Ramos (cell line): ENCODE measurements at regions not wholly inside any gene's neighbourhood (a gene's known extent, or its start where the extent isn't known, plus 50 kb on each side); places are given as distances from the start of the nearest gene placed in this dataset.
"Not testable (repeated sequence)": the region's sequence is repeated elsewhere in the genome, so short reads cannot be mapped to it uniquely, and the experiment has no call there.

ENCODE experiments used
- in situ Hi-C: fragments of 300-500 bp; cut with MboI; formaldehyde crosslinking; loops from one replicate; pipeline ENCODE4 v1.14.3; 2022; ENCODE audit warnings: low sequenced_read_pairs; ENCODE audit not compliant: unreplicated experiment

DNA sequence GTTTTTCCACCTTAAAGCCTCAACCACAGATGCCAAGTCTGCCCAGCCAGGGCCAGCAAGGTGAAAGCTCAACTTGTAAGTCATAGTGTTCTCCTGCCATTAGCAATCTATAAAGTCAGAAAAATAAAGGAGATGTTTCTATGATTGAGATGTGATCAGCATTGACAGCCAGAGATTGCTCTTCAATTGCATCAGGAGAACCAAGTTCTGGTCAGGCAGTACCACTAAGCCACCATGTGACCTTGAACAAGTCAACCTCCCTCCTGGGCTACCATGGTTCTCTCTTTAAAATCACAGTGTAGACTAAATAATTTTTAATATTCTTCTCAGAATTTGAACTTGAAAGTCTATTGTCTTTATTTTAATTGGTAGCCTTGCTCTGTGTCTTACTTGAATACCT lies 220.3 kb upstream of the HES1 start:
- in situ Hi-C loops = no loop called here

DNA sequence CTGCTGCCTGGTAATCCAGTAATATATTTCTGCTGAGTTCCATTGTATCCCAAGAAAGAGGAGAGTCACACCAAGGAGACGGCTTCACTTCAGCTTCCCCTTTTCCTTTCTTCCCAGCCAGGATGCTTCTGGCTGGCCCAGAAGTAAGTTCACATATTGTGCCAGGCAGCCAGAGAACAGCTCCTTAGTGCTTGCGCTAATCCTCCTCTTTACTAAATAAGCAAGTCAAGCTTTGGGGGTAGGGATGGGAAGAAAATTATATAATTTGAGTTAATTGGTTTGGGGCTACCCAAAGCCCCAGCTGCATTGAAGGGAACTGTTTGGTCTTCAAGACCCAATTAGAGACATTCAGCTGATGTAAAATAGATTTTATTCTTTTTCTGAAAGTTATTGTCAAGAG lies 218.8 kb upstream of the HES1 start:
- in situ Hi-C loops = no loop called here

DNA sequence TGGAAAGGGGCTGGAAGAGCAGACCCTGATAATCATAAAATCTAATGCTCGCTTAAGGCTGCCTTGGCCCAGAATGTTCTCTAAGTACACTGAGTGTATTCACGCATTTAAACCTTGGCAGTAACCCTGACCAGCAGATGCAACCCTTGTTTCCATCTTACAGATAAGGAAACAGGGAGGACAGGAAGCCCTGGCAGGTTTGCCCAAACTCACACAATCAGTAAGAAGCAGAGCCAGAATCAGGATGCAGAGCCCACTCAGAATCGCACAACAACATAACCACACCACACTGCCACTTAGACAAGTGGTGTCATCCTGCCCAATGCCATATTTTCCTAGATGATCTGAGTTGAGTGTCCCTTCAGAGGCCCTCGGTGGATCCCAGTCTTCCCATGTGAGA lies 214.5 kb upstream of the HES1 start:
- in situ Hi-C loops = no loop called here

DNA sequence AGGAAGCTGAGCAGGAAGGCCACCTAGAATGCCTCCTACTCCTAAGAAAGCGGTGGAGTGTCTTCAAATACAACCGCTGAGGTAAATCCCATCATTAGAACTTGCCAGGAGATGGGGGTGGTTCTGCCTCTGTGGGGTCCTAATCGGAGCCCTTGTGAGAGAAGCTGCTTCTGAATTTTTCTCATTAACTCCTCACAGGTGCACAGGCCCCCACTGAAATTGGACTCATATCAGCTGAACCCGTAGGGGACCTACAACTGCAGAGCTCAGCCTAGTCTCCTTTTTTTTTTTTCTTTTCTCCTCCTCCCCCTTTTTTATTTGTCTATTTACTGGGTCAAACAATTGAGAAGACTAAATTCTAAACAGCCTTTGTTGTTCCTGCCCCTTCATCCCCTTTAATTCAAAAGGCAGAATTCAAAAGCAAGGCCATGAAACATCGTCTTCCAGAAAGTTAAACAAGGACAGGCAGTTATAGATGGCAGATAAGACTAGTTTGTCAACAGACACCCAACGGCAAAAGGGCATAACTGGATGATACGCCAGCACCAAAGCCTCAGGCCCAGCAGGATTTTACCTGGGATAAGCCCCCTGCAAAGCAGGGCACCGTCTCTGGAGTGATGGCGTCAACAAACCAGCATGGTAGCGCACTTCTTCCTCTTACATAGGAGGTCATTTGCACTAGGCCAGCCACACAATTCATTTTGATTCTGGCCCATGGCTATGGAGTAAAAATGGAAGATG lies 213.7 kb upstream of the HES1 start:
- in situ Hi-C loops = no loop called here

DNA sequence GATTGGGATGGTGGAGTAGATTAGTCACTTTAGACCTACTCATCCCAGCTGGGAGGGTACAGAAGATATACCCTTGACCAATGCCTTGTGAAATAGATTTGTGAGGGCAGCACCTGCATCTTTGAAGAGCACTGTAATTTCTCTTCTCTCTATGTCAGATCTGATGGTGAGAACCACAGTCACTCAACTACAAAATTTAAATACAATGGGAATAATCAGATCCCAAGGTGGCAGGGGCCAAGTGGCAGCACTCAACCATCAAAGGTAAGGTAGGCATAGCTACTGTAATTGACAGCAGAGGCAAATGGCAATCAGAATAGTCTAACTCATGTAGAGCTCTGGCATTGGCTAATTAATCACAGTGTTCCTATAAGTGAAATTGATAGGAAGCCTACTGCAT lies 212.0 kb upstream of the HES1 start:
- in situ Hi-C loops = not testable (repeated sequence)

DNA sequence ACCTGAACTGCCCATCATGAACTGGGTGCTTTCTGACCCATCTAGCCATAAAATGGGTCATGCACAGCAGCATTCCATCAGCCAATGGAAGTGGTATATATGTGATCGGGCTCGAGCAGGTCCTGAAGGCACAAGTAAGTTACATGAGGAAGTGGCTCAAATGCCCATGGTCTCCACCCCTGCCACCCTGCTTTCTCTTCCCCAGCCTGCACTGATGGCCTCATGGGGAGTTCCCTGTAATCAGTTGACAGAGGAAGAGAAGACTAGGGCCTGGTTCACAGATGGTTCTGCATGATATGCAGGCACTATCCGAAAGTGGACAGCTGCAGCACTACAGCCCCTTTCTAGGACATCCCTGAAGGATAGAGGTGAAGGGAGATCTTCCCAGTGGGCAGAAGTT lies 209.9 kb upstream of the HES1 start:
- in situ Hi-C loops = not testable (repeated sequence)

DNA sequence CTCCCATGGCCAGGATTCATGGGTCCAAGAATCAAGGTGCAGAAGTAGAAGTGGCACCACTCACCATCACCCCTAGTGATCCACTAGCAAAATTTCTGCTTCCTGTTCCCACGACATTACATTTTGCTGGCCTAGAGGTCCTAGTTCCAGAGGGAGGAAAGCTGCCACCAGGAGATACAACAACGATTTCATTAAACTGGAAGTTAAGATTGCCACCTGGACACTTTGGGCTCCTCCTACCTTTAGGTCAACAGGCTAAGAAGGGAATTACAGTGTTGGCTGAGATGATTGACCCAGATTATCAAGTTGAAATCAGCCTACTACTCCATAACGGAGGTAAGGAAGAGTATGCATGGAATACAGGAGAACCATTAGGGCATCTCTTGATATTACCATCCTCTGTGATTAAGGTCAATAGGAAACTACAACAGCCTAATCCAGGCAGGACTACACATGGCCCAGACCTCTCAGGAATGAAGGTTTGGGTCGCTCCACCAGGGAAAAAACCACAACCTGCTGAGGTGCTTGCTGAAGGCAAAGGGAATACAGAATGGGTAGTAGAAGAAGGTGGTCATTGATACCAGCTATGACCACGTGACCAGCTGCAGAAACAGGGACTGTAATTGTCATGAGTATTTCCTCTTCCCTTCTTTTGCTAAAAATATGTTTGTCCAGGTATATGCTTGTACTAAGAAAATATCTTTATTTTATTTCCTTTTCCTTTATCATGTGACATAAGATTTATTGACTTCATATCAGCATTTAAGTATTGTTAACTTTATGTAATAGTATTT lies 208.3 kb upstream of the HES1 start:
- in situ Hi-C loops = not testable (repeated sequence)

DNA sequence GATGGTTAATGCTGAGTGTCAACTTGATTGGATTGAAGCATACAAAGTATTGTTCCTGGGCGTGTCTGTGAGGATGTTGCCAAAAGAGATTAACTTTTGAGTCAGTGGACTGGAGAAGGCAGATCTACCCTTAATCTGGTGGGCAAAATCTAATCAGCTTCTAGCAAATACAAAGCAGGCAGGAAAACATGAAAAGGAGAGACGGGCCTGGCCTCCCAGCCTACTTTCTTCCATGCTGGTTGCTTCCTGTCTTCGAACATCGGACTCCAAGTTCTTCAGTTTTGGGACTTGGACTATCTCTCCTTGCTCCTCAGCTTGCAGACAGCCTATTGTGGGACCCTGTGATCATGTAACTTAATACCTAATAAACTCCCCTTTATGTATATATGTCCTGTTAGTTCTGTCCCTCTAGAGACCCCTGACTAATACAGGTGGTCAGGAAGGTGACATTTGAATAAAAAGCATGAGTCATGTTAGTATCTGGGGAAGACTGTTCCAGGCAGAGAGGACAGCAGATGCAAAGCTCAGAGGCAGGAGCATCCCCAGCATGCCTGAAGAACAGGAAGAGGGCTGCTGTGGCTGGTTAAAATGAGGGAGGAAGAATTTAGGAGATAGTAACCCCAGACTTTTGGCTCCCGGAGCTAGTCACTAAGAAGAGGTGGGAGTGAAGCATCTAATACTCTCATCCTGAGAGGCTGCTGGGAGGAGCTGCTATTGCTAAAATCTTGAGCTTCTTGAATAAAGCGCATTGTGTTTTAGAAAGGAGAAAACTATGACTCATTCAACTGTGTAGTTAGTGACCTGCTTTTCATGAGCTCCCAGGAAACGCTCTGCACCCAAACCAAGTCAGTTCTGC lies 207.4 kb upstream of the HES1 start:
- in situ Hi-C loops = no loop called here

DNA sequence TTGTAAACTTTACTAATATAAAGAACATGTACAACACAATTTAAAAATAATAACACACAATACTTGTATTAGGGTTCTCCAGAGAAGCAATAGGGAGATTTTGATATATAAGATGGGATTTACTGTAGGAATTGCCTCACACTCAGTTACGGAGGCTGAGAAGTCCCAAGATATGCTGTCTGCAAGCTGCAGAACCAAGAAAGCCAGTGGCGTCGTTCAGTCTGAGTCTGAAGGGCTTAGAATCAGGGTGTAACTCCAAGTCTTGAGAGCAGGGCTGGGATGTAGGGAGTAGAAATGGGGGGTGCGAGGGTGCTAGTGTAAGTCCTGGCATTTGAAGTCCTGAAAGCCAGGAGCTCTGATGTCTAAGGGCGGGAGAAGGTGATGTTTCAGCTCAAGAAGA lies 206.6 kb upstream of the HES1 start:
- in situ Hi-C loops = no loop called here

DNA sequence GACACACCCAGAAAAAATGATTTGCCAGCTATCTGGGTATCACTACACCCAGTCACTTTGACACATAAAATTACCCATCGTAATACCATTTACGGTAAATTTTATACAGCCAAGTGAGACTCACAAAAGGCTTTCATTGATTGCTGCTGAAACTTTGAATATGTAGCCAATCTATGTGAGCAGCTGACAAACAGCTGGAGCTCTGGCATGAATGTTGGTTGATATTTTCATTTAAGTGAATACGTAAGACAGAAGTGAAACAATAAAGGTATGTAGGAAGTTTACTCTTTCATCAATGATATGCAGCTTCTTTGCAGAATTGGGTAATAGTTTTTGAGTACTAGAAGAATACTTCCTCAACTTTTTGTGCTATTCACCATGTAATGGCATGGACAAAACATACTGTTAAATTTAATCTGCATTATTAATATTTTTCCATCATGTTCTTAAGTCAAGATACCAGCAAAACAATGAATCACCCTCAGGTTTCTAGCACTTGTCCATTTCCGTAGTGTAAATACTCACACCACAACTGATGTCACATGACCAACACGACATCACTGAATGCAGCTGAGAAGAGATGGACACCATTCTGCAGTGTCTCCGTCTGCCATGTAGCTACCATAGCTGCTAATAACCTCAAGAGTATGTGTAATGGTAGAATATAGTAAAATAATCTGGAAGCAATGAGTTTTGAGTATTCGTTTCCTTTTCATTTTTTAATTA lies 205.9 kb upstream of the HES1 start:
- in situ Hi-C loops = no loop called here

DNA sequence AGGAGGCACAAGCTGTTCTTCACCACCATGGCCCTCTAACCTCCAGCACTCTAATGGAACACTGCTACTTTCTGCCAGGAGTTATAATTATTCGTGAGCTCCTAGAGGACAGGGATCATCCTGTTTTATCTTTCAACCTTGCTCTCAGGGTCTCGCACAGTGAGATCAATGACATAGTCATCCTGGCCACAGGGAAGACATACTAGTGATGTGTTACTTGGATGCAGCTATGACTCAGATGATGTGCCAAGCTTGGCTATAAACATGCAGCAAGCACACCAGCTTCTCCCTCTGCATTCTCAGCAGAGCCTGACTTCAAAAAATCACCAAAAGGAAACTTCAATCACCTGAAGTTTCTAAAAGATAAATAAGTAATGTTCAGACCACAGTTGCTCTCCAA lies 203.8 kb upstream of the HES1 start:
- in situ Hi-C loops = no loop called here

DNA sequence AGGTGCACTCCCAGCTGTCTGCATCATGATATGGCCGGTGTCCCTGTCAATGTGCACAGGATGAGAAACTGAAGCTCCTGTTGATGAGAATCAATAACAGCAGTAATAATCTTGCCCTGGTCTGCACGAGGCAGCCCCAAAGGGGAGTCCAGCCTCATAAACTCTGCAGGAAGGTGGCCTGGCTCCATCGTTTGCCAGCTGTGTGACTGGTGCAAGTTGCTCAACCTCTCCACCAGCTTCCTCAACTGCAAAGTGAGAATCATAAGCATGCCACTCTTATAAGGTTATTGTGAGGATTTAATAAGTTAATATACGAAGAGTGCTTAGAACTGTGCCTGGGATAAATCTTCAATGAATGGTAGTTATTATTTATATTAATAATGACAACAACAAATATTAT lies 203.4 kb upstream of the HES1 start:
- in situ Hi-C loops = no loop called here

DNA sequence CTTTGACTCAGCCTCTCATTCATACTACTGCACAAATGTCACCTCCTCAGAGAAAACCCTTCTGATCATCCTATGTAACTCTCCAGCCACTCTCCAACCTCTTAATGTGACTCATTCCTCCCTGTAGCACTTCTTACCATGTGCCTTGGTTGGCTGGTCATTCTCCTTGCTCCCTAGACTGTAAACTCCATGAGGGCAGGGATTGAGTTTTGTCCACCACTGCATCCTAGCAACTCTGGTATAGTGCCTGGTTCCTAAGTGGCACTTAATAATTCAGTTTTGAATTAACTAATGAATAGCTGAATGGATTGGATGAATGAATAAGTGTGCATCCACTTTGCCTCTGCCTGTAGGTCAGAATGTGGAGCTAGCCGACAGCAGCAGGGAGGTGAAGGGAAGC lies 202.5 kb upstream of the HES1 start:
- in situ Hi-C loops = no loop called here

DNA sequence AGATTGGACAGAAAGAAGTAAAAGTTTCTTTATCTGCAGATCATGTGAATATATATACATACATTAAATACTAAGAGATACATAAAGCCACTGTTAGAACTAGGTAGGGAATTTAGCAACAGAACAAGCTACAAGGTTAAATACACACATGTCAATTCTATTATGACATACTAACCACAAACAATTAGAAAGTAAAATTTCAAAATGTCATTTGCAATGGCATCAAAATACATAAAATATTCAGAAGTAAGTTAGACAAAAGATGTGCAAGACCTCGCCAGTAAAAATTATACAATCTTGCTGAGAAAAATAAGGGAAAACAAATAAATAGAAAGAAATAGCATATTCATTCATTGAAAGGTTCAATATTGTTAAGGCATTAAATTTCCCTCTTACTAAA lies 200.0 kb upstream of the HES1 start:
- in situ Hi-C loops = no loop called here

DNA sequence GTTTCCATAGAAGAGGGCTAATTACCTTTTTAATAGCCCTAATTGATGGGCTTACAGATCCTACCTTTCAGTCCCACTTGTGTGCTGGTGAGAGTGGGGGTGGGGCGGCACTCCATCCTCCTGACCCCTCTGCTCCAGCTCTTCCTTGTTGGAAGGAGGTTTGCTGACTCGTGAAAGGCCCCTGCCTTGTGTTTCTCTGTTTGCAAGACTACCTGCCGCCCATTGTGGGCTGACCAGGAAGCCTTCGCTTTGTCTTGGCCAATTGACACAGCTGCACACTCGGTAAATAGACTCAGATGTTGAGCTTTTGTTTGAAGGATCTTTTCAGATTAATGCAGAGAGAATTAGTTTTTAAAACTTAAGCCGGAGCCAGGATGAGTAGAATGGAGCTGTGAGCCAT lies 197.3 kb upstream of the HES1 start:
- in situ Hi-C loops = no loop called here

DNA sequence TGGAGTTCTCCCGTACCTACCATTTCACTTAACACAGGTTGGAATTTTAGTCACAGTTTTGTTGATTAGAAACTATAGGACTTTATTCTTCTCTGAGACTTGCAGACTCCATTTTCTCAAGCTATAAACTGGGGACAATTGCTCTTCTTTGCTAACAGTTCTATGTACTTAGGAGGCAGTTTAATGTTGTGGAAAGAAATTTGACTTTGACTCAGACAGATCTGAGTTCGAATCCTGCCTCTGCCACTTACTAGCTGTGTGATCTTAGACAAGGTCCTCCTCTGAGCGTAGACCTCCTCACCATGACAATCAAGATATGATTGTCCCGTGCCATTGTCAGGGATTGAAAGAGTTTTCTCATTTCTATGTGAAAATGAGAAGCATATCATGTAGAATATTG lies 196.4 kb upstream of the HES1 start:
- in situ Hi-C loops = no loop called here

DNA sequence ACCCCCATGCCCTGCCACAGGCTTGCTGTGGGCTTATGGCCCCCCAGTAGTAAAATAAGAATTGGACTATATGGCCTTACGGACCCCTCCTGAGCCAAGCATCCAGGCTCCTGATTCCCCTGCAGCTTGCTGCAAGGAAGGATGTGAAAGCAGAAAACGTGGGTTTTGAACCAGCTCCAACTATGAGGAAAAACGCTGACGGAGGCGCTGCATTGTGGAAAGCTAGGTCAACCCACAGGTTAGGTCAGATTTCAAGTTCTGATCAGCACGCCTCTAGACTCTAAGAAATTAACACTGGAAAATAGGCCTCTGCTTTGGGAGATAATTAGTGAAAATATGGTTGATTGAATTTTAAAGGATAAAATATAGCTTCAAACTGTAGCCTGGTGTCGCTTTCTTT lies 195.4 kb upstream of the HES1 start:
- in situ Hi-C loops = no loop called here

DNA sequence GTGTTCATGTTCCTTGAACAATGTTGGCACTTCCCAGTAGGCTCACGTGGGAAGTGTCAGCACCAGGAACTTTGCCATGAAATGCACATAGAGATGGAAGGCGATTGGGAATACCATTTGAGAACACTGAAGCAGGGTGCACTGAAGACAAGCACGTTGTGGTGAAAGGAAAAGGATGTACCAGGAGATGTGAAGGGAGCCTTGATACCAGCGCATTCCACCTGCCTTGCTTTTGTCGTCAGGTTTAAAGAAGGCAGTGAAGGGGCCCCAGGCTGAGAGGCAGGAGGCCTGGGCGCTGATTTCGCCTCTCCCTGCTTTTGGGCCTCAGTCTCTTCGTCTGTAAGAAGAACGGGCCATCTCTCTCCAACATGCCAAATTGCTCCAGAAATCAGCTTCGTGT lies 194.5 kb upstream of the HES1 start:
- in situ Hi-C loops = no loop called here

DNA sequence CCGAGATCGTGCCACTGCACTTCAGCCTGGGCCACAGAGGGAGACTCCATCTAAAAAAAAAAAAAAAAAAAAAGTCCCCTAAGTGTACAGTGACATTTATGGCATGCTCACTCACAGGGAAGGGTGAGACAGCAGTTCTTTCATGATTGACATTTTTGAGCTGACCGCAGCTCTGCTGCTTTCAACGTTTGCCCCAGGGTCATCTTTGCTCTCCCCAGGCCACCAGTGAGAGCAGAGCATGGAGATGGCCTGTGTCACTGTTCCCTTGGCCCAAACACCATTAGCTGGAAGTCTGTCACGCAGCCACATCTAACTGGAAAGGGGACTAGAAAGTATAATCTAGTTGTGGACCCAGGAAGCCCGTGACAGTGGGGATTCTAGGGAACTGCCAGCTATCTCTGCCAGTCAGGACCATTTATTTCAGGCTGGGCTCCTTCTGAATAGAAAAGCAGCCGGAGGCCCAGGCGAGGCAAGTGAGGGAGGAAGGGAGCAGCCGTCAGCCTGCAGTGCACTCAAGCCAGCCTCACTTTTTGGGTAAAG lies 193.4 kb upstream of the HES1 start:
- in situ Hi-C loops = no loop called here

DNA sequence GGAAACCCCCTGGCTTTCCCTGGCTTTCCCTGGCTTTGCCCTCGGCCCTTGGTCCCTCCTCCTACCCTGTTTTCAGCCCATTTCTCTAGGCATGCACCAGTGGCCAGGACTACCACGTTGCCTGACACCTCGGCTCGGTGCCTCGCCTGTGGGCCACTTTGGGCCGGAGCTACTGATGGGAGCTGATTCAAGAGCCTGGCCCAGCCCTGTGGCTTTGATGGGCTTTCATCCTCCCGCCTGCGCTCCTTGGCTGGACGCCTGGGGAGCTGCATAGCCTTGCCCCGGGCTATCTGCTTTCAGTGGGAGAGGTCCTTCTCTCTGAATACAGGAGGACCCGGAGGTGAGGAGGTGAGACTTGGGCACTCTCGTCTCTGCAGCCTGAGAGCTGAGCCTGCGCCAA lies 192.7 kb upstream of the HES1 start:
- in situ Hi-C loops = no loop called here
